ENCODE measurements at regions not wholly inside any gene's neighbourhood (a gene's known extent, or its start where the extent isn't known, plus 50 kb on each side); places are given as distances from the start of the nearest gene placed in this dataset.

DNA sequence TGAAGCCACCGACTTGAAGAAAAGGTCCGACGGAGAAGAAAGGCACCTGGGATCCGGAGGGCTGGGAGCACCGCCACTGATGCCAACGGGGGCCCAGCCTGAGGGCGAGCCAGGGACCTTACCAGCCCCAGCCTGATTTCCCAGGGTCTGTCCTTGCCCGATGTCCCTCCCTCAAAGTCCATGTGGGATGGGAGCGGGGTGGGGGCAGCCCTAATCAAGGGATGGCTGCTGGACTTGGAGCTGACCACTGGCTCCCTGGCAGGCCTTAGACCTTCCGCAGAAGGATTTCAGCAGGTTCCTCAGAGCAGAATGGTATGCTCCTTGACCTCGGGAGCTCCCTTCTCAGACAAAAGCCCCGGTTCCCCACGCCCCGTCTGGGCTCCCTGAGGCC lies 99.6 kb downstream of the ZFP36L2 start:
- Histone ChIP-seq H3K27me3 (ENCODE audit: insufficient read depth) (no peaks in the 10 kb centered on the region), H3K36me3 (ENCODE audit: insufficient read depth) (no peaks in the 10 kb centered on the region), H3K9me2 (ENCODE audit: insufficient read depth) (no peaks in the 10 kb centered on the region), H4K20me1 (replicated peaks; ENCODE audit: insufficient read depth) (no peaks in the 10 kb centered on the region), H3K79me2 (replicated peaks; ENCODE audit: insufficient read depth) (no peaks in the 10 kb centered on the region), H3F3A (replicated peaks; ENCODE audit: low read depth) (no peaks in the 10 kb centered on the region), H2AFZ (peak overlapping the region; percentile 78; the same call in 1 of the 2 replicates), H3K4me2 (no peak overlapping the region), H3K4me1 (ENCODE audit: insufficient read depth) (no peaks in the 10 kb centered on the region), H3K4me3 (no peak overlapping the region), H3K27ac (ENCODE audit: low read depth) (no peak overlapping the region)
- Mint-ChIP-seq H3K4me1 (peaks cover 14% of the 10 kb centered on the region), H3K4me3 (no peak overlapping the region), H3K27me3 (ENCODE audit: insufficient read depth, low read depth, poor library complexity) (peaks cover 12% of the 10 kb centered on the region), H3K9me3 (no peaks in the 10 kb centered on the region; the same call in 2 of the 3 replicates), H3K27ac (no peak overlapping the region), H3K36me3 (ENCODE audit: low read depth) (no peaks in the 10 kb centered on the region)
- TF ChIP-seq, protein P1, sequence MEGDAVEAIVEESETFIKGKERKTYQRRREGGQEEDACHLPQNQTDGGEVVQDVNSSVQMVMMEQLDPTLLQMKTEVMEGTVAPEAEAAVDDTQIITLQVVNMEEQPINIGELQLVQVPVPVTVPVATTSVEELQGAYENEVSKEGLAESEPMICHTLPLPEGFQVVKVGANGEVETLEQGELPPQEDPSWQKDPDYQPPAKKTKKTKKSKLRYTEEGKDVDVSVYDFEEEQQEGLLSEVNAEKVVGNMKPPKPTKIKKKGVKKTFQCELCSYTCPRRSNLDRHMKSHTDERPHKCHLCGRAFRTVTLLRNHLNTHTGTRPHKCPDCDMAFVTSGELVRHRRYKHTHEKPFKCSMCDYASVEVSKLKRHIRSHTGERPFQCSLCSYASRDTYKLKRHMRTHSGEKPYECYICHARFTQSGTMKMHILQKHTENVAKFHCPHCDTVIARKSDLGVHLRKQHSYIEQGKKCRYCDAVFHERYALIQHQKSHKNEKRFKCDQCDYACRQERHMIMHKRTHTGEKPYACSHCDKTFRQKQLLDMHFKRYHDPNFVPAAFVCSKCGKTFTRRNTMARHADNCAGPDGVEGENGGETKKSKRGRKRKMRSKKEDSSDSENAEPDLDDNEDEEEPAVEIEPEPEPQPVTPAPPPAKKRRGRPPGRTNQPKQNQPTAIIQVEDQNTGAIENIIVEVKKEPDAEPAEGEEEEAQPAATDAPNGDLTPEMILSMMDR (conservative IDR thresholded peaks at IDR 0.05; ENCODE audit: low read depth in 2 of 2) = no peak
- no peak for TF ChIP-seq CREB1 (CRISPR knock-in tag; IDR thresholded peaks at IDR 0.05; ENCODE audit: low read depth)
- TF ChIP-seq, protein P2, sequence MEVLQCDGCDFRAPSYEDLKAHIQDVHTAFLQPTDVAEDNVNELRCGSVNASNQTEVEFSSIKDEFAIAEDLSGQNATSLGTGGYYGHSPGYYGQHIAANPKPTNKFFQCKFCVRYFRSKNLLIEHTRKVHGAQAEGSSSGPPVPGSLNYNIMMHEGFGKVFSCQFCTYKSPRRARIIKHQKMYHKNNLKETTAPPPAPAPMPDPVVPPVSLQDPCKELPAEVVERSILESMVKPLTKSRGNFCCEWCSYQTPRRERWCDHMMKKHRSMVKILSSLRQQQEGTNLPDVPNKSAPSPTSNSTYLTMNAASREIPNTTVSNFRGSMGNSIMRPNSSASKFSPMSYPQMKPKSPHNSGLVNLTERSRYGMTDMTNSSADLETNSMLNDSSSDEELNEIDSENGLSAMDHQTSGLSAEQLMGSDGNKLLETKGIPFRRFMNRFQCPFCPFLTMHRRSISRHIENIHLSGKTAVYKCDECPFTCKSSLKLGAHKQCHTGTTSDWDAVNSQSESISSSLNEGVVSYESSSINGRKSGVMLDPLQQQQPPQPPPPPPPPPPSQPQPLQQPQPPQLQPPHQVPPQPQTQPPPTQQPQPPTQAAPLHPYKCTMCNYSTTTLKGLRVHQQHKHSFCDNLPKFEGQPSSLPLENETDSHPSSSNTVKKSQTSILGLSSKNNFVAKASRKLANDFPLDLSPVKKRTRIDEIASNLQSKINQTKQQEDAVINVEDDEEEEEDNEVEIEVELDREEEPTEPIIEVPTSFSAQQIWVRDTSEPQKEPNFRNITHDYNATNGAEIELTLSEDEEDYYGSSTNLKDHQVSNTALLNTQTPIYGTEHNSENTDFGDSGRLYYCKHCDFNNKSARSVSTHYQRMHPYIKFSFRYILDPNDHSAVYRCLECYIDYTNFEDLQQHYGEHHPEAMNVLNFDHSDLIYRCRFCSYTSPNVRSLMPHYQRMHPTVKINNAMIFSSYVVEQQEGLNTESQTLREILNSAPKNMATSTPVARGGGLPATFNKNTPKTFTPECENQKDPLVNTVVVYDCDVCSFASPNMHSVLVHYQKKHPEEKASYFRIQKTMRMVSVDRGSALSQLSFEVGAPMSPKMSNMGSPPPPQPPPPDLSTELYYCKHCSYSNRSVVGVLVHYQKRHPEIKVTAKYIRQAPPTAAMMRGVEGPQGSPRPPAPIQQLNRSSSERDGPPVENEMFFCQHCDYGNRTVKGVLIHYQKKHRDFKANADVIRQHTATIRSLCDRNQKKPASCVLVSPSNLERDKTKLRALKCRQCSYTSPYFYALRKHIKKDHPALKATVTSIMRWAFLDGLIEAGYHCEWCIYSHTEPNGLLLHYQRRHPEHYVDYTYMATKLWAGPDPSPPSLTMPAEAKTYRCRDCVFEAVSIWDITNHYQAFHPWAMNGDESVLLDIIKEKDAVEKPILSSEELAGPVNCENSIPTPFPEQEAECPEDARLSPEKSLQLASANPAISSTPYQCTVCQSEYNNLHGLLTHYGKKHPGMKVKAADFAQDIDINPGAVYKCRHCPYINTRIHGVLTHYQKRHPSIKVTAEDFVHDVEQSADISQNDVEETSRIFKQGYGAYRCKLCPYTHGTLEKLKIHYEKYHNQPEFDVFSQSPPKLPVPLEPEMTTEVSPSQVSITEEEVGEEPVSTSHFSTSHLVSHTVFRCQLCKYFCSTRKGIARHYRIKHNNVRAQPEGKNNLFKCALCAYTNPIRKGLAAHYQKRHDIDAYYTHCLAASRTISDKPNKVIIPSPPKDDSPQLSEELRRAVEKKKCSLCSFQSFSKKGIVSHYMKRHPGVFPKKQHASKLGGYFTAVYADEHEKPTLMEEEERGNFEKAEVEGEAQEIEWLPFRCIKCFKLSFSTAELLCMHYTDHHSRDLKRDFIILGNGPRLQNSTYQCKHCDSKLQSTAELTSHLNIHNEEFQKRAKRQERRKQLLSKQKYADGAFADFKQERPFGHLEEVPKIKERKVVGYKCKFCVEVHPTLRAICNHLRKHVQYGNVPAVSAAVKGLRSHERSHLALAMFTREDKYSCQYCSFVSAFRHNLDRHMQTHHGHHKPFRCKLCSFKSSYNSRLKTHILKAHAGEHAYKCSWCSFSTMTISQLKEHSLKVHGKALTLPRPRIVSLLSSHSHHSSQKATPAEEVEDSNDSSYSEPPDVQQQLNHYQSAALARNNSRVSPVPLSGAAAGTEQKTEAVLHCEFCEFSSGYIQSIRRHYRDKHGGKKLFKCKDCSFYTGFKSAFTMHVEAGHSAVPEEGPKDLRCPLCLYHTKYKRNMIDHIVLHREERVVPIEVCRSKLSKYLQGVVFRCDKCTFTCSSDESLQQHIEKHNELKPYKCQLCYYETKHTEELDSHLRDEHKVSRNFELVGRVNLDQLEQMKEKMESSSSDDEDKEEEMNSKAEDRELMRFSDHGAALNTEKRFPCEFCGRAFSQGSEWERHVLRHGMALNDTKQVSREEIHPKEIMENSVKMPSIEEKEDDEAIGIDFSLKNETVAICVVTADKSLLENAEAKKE (CRISPR knock-in tag; IDR thresholded peaks at IDR 0.05) = no peak
- TF ChIP-seq, protein P3, sequence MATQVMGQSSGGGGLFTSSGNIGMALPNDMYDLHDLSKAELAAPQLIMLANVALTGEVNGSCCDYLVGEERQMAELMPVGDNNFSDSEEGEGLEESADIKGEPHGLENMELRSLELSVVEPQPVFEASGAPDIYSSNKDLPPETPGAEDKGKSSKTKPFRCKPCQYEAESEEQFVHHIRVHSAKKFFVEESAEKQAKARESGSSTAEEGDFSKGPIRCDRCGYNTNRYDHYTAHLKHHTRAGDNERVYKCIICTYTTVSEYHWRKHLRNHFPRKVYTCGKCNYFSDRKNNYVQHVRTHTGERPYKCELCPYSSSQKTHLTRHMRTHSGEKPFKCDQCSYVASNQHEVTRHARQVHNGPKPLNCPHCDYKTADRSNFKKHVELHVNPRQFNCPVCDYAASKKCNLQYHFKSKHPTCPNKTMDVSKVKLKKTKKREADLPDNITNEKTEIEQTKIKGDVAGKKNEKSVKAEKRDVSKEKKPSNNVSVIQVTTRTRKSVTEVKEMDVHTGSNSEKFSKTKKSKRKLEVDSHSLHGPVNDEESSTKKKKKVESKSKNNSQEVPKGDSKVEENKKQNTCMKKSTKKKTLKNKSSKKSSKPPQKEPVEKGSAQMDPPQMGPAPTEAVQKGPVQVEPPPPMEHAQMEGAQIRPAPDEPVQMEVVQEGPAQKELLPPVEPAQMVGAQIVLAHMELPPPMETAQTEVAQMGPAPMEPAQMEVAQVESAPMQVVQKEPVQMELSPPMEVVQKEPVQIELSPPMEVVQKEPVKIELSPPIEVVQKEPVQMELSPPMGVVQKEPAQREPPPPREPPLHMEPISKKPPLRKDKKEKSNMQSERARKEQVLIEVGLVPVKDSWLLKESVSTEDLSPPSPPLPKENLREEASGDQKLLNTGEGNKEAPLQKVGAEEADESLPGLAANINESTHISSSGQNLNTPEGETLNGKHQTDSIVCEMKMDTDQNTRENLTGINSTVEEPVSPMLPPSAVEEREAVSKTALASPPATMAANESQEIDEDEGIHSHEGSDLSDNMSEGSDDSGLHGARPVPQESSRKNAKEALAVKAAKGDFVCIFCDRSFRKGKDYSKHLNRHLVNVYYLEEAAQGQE (IDR thresholded peaks at IDR 0.05; ENCODE audit: unreplicated experiment) = no peak
- no peak for TF ChIP-seq NANOG (IDR thresholded peaks at IDR 0.05; ENCODE audit: borderline replicate concordance)
- TF ChIP-seq EZH2 (IDR thresholded peaks at IDR 0.05; ENCODE audit: low read depth, unreplicated experiment) = no peak
- TF ChIP-seq STAT1 (IDR thresholded peaks at IDR 0.05; ENCODE audit: unreplicated experiment) = no peak
- no peak for TF ChIP-seq EZH2phosphoT487 (IDR thresholded peaks at IDR 0.05; ENCODE audit: unreplicated experiment)
- TF ChIP-seq POLR2AphosphoS5 (IDR thresholded peaks at IDR 0.05; ENCODE audit: low read depth) = no peak
- TF ChIP-seq ZNF331 (CRISPR knock-in tag; IDR thresholded peaks at IDR 0.05; ENCODE audit: low read depth) = no peak
- no peak for TF ChIP-seq ZNF114 (CRISPR knock-in tag; IDR thresholded peaks at IDR 0.05)
- no peak for TF ChIP-seq JUNB (IDR thresholded peaks at IDR 0.05; ENCODE audit: unreplicated experiment)
- TF ChIP-seq, protein P4, sequence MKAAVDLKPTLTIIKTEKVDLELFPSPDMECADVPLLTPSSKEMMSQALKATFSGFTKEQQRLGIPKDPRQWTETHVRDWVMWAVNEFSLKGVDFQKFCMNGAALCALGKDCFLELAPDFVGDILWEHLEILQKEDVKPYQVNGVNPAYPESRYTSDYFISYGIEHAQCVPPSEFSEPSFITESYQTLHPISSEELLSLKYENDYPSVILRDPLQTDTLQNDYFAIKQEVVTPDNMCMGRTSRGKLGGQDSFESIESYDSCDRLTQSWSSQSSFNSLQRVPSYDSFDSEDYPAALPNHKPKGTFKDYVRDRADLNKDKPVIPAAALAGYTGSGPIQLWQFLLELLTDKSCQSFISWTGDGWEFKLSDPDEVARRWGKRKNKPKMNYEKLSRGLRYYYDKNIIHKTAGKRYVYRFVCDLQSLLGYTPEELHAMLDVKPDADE (IDR thresholded peaks at IDR 0.05) = no peak
- no peak for DNase-seq (ENCODE audit: low spot score)
- ATAC-seq = no peak

Measured in GM23338 (cell line).